Astrocyte of the spinal cord (primary cell): ENCODE measurements at regions not wholly inside any gene's neighbourhood (a gene's known extent, or its start where the extent isn't known, plus 50 kb on each side); places are given as distances from the start of the nearest gene placed in this dataset.

Source experiments
- DNase-seq: peaks from one replicate; pipeline ENCODE4 v3.0.0; 2011; ENCODE audit warnings: low read depth, low spot score
- H3K4me3 ChIP-seq: 2 replicates; pipeline ENCODE4 v1.5.1; 2011; ENCODE audit warnings: low read depth, mild to moderate bottlenecking, low read length, moderate library complexity
- in situ Hi-C: cut with HindIII; loops from 2 replicates; pipeline ENCODE4 v1.10.0; 2017; ENCODE audit warnings: low sequenced_read_pairs
- TF ChIP-seq, protein P1 (sequence below): IDR thresholded peaks from 2 replicates; pipeline ENCODE4 v1.5.1; 2012; ENCODE audit warnings: low read depth, mild to moderate bottlenecking, low read length, inconsistent platforms

DNA sequence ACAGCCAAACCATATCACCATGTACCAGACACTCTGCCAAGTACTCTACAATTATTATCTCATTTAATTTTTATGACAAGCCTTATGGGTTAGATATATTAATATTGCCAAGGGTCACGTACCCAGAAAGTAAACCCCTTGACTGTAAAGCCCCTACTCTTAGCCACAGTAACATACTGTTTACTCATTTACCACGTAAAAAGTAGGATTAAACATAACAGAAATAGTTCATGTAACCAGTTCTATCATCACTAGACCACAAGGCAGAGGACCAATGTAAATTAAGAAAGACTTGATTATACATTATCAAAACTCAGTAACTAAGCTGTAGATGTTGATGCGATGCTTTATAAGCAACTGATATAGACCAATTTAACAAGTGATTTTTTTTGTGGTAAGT is 101.5 kb upstream of the CNTNAP4 start:
- DNase-seq = no peak
- in situ Hi-C loops = no loop called here

DNA sequence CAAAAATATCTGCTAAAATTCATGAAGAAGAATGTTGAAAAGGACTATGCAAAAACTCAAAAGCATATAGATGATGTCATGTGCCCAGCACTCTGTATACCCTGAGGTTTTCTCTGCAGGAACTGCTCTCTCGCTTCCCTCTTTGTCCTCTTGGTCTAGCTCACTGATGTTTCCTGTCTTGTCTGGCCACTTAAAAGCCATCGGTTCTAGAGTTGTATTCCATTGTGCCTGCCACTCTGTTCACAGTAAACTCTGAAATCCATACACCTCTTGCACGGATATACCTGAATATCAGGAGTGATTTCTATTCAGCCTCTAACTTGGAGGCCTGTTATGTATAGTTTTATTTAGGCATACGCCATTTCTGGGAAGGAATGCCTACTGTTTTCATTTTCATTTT is 101.0 kb upstream of the CNTNAP4 start:
- in situ Hi-C loops = no loop called here
- no peak overlapping the region for H3K4me3 ChIP-seq
- TF ChIP-seq, protein P1, sequence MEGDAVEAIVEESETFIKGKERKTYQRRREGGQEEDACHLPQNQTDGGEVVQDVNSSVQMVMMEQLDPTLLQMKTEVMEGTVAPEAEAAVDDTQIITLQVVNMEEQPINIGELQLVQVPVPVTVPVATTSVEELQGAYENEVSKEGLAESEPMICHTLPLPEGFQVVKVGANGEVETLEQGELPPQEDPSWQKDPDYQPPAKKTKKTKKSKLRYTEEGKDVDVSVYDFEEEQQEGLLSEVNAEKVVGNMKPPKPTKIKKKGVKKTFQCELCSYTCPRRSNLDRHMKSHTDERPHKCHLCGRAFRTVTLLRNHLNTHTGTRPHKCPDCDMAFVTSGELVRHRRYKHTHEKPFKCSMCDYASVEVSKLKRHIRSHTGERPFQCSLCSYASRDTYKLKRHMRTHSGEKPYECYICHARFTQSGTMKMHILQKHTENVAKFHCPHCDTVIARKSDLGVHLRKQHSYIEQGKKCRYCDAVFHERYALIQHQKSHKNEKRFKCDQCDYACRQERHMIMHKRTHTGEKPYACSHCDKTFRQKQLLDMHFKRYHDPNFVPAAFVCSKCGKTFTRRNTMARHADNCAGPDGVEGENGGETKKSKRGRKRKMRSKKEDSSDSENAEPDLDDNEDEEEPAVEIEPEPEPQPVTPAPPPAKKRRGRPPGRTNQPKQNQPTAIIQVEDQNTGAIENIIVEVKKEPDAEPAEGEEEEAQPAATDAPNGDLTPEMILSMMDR = no peak
- DNase-seq = no peak

More for the DNA sequence above, 101.5 kb upstream of the CNTNAP4 start:
- no peak overlapping the region for H3K4me3 ChIP-seq
- TF ChIP-seq, protein P1 = no peak

DNA sequence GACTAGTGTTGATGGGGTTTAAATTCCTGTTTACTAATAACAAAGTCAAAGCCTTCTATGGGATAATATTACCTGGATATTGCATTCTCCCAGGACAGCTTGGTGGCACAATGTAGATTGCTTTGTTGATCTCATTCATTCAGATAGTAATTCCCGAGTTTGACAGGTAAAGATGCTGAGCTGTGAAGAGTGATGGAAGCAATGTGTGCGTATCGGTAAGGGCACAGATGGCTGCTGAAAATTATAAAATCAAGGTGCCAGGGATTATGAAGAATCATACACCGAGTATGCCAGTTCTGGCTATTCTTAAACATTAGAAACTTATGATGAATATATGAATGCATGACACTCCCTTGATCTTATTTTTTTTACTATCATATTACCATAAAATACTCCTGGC is 100.6 kb upstream of the CNTNAP4 start:
- no peak for DNase-seq
- H3K4me3 ChIP-seq = no peak overlapping the region
- in situ Hi-C loops = no loop called here
- TF ChIP-seq, protein P1 = no peak

DNA sequence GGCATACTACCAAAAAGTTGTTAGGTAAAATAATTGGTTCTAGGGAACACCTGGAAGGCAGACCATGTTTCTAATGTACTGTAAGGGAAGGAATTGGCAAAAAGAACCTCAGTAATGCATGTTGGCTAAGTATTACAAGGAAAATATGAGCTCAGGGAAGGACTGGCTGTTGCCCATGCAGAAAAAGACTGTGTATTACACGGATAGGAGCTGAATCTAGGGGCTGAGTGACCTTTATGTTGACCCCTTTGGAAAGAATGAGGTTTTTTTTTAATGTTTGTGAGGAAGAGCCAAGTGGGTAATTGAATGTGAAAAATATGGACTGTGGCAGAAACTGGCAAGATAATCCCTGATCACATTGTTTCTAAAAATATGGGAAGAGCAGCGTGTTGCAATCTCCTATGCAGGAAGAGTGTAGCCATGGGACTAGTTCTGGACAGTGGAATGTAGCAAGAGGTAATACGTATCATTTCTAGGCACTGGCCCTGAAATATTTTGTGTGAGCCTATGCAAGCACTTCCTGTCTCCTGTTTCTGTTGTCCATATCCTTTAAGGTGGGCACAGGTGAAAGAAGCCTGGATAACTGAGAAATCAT is 95.1 kb upstream of the CNTNAP4 start:
- TF ChIP-seq, protein P1 = no peak
- in situ Hi-C loops = no loop called here
- DNase-seq = no peak
- H3K4me3 ChIP-seq = no peak overlapping the region

DNA sequence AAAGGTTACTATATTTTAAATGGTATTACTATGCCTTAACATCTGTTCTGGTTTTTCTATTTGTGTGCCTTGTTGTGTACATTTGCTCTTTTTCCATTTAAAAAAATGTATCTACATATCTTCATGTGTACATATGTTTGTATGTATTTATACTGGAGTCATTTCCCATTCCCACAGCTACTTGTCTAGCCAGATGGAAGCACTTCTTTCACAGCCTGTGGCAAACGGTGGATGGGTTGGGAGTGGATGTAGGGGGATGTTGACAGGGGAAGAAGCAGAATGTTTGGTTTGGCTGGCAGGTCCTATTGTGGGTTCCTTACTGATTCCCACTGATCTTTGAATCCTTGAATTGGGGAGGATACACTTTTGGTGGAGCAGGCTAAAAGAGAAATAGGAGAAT is 93.6 kb upstream of the CNTNAP4 start:
- TF ChIP-seq, protein P1 = no peak
- DNase-seq = no peak
- H3K4me3 ChIP-seq = no peak overlapping the region
- in situ Hi-C loops = no loop called here

DNA sequence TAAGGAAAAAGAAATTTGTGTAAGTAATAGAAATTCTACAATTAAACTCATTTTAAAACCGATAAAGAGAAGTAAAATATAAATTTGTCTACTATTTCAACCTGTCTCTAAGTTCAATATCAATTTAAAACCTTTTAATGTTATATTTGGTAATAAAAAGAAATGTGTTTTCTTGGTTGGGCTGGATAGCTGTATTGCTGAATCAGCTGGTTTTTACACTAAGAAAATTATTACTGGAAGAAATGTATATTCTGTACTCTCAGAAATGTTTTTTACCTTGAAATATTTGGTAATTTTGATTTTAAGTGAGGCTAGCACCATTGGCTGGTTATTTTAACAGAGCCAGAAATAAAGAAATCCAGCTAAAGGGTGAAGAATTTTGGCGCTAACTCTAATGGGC is 87.1 kb upstream of the CNTNAP4 start:
- TF ChIP-seq, protein P1 = no peak
- DNase-seq = no peak
- in situ Hi-C loops = no loop called here
- H3K4me3 ChIP-seq = no peak overlapping the region

DNA sequence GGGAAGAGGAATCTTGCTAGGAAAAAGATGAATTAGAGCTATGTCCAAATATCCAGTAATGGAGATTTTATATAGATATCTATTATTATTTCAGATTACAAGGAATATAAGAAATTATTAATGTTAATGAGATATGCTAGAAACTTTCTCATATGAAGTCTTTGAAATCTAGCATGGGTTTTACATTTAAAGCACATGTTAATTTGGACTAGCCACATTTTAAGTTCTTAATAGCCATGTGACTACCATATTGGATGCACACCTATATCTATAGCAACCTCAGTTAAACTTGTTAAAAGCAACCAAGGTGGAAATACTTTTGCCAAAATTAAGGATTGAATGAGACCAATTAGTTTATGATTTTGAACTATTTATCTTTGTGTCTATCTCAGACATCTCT is 86.7 kb upstream of the CNTNAP4 start:
- DNase-seq = no peak
- in situ Hi-C loops = no loop called here
- TF ChIP-seq, protein P1 = no peak
- H3K4me3 ChIP-seq = no peak overlapping the region
